Cardiac fibroblast (primary cell): ENCODE measurements at regions not wholly inside any gene's neighbourhood (a gene's known extent, or its start where the extent isn't known, plus 50 kb on each side); places are given as distances from the start of the nearest gene placed in this dataset.

ENCODE experiments used
- DNase-seq, 2 donors: peaks; one replicate each; pipeline versions ENCODE4 v3.0.0 to v3.0.0-alpha.2; 2010; ENCODE audit warnings: low read depth in 2 of 2
- H3K4me3 ChIP-seq, 2 donors: replicated peaks in 1 of 2; 1 replicate in 1 of 2; 2 replicates in 1 of 2; pipeline ENCODE4 v1.5.1; 2011; ENCODE audit warnings: low read depth in 2 of 2, low read length in 2 of 2, mild to moderate bottlenecking in 2 of 2, moderate library complexity in 1 of 2
- TF ChIP-seq, protein P1 (sequence below): IDR thresholded peaks from one replicate; pipeline ENCODE4 v1.5.1; 2011; ENCODE audit warnings: low read depth, mild to moderate bottlenecking, low read length, inconsistent platforms

DNA sequence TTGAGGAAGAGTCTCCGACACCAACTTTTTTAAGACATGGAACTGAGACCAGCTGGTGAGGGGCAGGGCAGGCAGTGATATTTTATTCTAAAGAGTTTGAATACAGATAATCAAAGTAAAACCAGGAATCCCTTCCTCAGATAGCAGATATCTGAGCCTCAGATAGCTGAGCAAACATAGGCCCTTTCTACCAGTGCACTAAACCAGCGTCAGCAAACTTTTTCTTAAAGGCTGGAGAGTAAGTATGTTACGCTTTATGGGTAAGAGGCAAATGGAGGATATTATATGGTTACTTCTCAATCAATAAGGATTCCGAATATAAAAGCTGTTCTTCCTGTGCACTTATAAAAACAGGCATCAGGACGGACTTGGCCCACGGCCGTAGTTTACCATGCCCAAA lies 73.9 kb downstream of the WNT5A start:
- no peak overlapping the region for H3K4me3 ChIP-seq
- TF ChIP-seq, protein P1, sequence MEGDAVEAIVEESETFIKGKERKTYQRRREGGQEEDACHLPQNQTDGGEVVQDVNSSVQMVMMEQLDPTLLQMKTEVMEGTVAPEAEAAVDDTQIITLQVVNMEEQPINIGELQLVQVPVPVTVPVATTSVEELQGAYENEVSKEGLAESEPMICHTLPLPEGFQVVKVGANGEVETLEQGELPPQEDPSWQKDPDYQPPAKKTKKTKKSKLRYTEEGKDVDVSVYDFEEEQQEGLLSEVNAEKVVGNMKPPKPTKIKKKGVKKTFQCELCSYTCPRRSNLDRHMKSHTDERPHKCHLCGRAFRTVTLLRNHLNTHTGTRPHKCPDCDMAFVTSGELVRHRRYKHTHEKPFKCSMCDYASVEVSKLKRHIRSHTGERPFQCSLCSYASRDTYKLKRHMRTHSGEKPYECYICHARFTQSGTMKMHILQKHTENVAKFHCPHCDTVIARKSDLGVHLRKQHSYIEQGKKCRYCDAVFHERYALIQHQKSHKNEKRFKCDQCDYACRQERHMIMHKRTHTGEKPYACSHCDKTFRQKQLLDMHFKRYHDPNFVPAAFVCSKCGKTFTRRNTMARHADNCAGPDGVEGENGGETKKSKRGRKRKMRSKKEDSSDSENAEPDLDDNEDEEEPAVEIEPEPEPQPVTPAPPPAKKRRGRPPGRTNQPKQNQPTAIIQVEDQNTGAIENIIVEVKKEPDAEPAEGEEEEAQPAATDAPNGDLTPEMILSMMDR: no peak
- DNase-seq: no peak

DNA sequence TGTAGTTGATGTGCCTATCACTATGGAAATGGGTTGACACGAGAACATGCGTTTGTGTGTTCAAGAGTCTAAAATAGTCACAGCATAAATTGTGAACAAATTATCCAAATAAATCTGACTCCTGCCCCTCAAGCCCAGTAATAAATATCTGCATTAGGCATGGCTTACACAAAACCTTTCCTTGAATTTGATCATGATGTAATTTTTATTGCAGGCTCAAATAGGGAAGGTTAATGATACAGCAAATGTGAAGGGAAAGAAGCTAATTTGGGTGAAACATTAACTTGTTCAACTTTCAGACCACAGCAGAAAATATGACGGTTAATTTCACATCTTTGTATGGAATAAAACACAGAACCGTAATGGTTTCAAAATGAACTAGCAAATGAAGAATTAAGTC lies 74.6 kb downstream of the WNT5A start:
- H3K4me3 ChIP-seq: no peak overlapping the region
- TF ChIP-seq, protein P1: no peak
- DNase-seq: no peak

DNA sequence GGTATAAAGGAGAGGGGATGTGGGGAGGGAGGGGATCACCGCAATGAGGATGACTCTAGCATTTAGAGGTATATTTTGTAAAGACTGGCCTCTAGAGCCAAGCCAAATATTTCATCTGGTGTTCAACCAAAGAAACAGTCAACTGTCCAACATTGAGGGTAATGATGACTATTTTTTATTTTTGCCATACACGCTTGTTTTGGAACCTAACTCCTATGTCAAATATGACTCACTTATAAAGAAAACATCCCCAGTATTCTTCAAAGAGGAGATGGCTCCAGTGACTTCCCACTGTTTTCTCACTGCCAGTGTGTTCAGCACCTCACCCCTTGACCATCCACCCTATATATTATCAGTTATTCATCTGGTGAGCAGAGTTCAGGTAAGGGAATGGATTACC lies 77.3 kb downstream of the WNT5A start:
- DNase-seq: peak in 1 of 2 donors; percentile 64
- TF ChIP-seq, protein P1: no peak
- no peak overlapping the region for H3K4me3 ChIP-seq

DNA sequence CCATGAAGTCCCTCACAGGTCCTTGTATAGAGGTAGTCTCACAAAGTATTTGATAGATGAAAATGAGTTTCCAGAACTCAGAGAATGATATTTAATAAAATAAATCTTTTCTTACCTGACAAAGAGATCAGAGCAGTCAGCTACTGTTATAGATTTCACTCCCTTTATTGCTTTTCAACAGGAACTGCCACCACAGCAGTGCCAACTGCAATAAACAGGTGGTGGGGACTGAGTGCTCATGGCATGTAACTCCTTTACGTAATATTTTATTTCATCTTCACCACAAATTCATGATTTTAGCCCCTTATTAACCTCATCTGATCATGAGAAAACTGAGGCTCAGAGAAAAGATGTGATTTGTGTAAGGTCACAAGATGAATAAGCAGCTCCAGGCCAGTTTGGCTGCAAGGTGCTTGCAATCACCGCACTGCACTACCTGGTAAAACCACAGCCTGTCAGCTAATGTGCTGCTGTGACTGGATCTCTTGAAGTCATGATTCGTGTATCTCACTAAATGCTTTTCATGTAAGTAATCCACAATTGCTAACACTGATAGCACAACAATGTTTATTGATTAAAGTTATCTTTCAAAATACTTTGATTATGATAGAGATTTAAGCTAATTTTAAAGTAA lies 78.8 kb downstream of the WNT5A start:
- DNase-seq: no peak
- TF ChIP-seq, protein P1: no peak
- H3K4me3 ChIP-seq: no peak overlapping the region

DNA sequence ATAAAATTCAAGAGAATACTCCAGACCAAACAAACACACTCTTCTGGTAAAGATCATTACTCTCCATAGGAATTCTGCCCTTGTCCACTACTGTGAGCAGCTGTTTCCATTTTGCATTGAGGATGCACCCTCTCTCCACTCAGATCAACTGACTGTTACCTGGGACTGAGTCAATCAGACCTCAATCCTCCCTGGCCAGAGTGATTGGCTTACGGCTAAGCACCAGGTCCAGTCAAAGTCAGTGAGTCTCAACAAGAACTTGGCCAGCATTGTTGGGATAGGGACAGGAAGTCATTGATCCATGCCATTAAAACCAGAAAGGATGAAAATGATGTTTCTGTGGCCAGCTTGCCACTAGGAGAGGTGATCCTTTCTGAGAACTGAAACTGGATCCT lies 79.7 kb downstream of the WNT5A start:
- DNase-seq: no peak
- TF ChIP-seq, protein P1: no peak
- no peak overlapping the region for H3K4me3 ChIP-seq

DNA sequence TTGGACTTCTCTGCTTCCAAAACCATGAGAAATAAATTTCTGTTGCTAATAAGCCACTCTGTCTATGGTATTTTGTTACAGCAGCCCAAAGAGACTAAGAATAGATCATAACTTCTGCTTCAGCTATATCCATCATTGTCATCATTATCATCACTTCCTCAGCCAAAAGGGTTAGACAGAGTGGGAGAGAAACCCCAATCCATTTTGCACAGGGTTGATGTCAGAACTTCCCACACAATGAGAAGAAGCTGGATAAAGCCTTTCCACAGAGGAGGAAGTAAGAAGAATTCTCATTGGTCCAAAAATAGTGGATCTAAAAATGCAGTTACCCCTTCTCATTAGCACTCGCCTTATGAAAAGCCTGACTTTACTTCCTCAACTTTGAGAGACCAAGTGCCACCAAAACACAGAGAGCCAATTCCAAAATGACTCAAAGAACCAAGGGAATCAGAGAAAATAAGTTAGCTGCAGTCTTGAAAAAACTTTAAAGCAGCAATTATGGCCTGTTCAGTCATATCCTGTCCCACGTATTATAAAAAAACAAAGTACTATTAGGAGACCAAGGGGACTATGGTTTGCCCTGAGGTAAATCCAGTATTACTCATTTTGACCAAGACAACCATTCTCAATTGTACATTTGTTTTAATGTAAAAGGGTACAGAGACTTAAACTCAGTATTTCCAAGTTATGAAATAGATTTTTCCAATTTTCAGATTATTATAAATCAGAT lies 80.2 kb downstream of the WNT5A start:
- peak in 1 of 2 donors; percentile 71 for DNase-seq
- no peak overlapping the region for H3K4me3 ChIP-seq
- TF ChIP-seq, protein P1: no peak
